AG04450 (cell line): ENCODE measurements at regions not wholly inside any gene's neighbourhood (a gene's known extent, or its start where the extent isn't known, plus 50 kb on each side); places are given as distances from the start of the nearest gene placed in this dataset.

Experiments used
- CTCF ChIA-PET: fragments of 300-600, 350-600 bp; formaldehyde crosslinking; extraction: SDS; loops from one replicate; lab custom pipeline; 2022; ENCODE audit warnings: antibody characterized with exemption, inconsistent platforms; lab: Charles Lee
- POLR2A ChIA-PET: fragments of 350-600 bp; formaldehyde crosslinking; extraction: SDS; loops from one replicate; lab custom pipeline; 2021; ENCODE audit warnings: antibody characterized with exemption, inconsistent platforms; lab: Yijun Ruan, JAX
- DNase-seq: peaks from one replicate; pipeline ENCODE4 v3.0.0-alpha.2; 2011; ENCODE audit warnings: low read depth, low spot score
- H3K27ac ChIP-seq: one replicate; pipeline ENCODE4 v1.5.1; 2012; ENCODE audit warnings: low read depth, low read length, control low read depth
- H3K27me3 ChIP-seq: one replicate; pipeline ENCODE4 v1.6.0; 2012; ENCODE audit warnings: low read length; ENCODE audit not compliant: control insufficient read depth, insufficient read depth
- H3K4me3 ChIP-seq: 2 replicates; pipeline ENCODE4 v1.5.1; 2011; ENCODE audit warnings: mild to moderate bottlenecking, low read depth, low read length, control low read depth
- H3K9me3 ChIP-seq: 2 replicates; pipeline ENCODE4 v1.5.1; 2012; ENCODE audit warnings: low read length; ENCODE audit not compliant: control insufficient read depth, insufficient read depth
- CTCF ChIP-seq: IDR thresholded peaks from 2 replicates; pipeline ENCODE4 v1.5.1; 2011; ENCODE audit warnings: low read depth, low read length, control low read depth, inconsistent platforms

- Histone ChIP-seq H3K4me3 (no peak overlapping the region), H3K9me3 (peaks cover 57% of the 10 kb centered on the region), H3K27me3 (no peaks in the 10 kb centered on the region), H3K27ac (no peak overlapping the region)
- ChIA-PET POLR2A (no interaction called here), CTCF (no interaction called here)
- no peak for DNase-seq
- TF ChIP-seq CTCF = no peak
These were observed 182.2 kb upstream of the SFSWAP start for GRCh38 chr12:131528667-131529066.

- ChIA-PET CTCF (no interaction called here), POLR2A (no interaction called here)
- H3K4me3 ChIP-seq = no peak overlapping the region
- H3K27me3 ChIP-seq = no peaks in the 10 kb centered on the region
- no peak overlapping the region for H3K27ac ChIP-seq
- DNase-seq = no peak
- peaks cover 60% of the 10 kb centered on the region for H3K9me3 ChIP-seq
- TF ChIP-seq CTCF = no peak
These were observed 181.5 kb upstream of the SFSWAP start for GRCh38 chr12:131529196-131530040.

GRCh38 chr12:131530041-131530332 is 180.9 kb upstream of the SFSWAP start:
- CTCF ChIA-PET = no interaction called here
- POLR2A ChIA-PET = no interaction called here
- no peak overlapping the region for H3K4me3 ChIP-seq
- DNase-seq = no peak
- no peak for TF ChIP-seq CTCF
- no peaks in the 10 kb centered on the region for H3K27me3 ChIP-seq
- H3K9me3 ChIP-seq = peaks cover 60% of the 10 kb centered on the region
- no peak overlapping the region for H3K27ac ChIP-seq

GRCh38 chr12:131530422-131530821 is 180.5 kb upstream of the SFSWAP start:
- Histone ChIP-seq H3K27ac (no peak overlapping the region), H3K9me3 (peaks cover 60% of the 10 kb centered on the region), H3K27me3 (no peaks in the 10 kb centered on the region), H3K4me3 (no peak overlapping the region)
- DNase-seq = no peak
- ChIA-PET CTCF (no interaction called here), POLR2A (no interaction called here)
- TF ChIP-seq CTCF = no peak

GRCh38 chr12:131533139-131533538 is 177.8 kb upstream of the SFSWAP start:
- H3K9me3 ChIP-seq = peaks cover 46% of the 10 kb centered on the region
- TF ChIP-seq CTCF = no peak
- no peak for DNase-seq
- ChIA-PET POLR2A (no interaction called here), CTCF (no interaction called here)
- no peak overlapping the region for H3K27ac ChIP-seq
- no peaks in the 10 kb centered on the region for H3K27me3 ChIP-seq
- H3K4me3 ChIP-seq = no peak overlapping the region
